ENCODE measurements at regions not wholly inside any gene's neighbourhood (a gene's known extent, or its start where the extent isn't known, plus 50 kb on each side); places are given as distances from the start of the nearest gene placed in this dataset.
A peak's percentile ranks its signal among the peaks of the same experiment; 100 is the strongest.
"Not testable (repeated sequence)": the region's sequence is repeated elsewhere in the genome, so short reads cannot be mapped to it uniquely, and the experiment has no call there.

GRCh38 chr7:49611951-49612350, 161.5 kb upstream of the VWC2 start:
- DNase-seq (ENCODE audit: low spot score), result no peak

GRCh38 chr7:49613759-49614158, 159.7 kb upstream of the VWC2 start:
- DNase-seq (ENCODE audit: low spot score), result no peak

- DNase-seq (ENCODE audit: low spot score), result not testable (repeated sequence)
Observed at GRCh38 chr7:49614974-49615373, 158.5 kb upstream of the VWC2 start.

GRCh38 chr7:49618028-49618427, 155.4 kb upstream of the VWC2 start:
- no peak for DNase-seq (ENCODE audit: low spot score)

GRCh38 chr7:49623943-49624342, 149.5 kb upstream of the VWC2 start:
- DNase-seq (ENCODE audit: low spot score), result no peak

- no peak for DNase-seq (ENCODE audit: low spot score)
Observed at GRCh38 chr7:49624611-49625010, 148.8 kb upstream of the VWC2 start.

- no peak for DNase-seq (ENCODE audit: low spot score)
Observed at GRCh38 chr7:49630513-49630912, 142.9 kb upstream of the VWC2 start.

GRCh38 chr7:49631071-49631815, 142.2 kb upstream of the VWC2 start:
- no peak for DNase-seq (ENCODE audit: low spot score)

- DNase-seq (ENCODE audit: low spot score), result no peak
Observed at GRCh38 chr7:49631960-49632359, 141.5 kb upstream of the VWC2 start.

- peak; percentile 58 for DNase-seq (ENCODE audit: low spot score)
Observed at GRCh38 chr7:49635800-49636199, 137.6 kb upstream of the VWC2 start.

GRCh38 chr7:49636400-49636799, 137.0 kb upstream of the VWC2 start:
- DNase-seq (ENCODE audit: low spot score), result no peak

GRCh38 chr7:49638166-49638565, 135.3 kb upstream of the VWC2 start:
- peak; percentile 19 for DNase-seq (ENCODE audit: low spot score)

GRCh38 chr7:49639068-49639593, 134.3 kb upstream of the VWC2 start:
- DNase-seq (ENCODE audit: low spot score), result no peak

- no peak for DNase-seq (ENCODE audit: low spot score)
Observed at GRCh38 chr7:49639808-49640207, 133.6 kb upstream of the VWC2 start.

GRCh38 chr7:49643321-49643720, 130.1 kb upstream of the VWC2 start:
- no peak for DNase-seq (ENCODE audit: low spot score)

- no peak for DNase-seq (ENCODE audit: low spot score)
Observed at GRCh38 chr7:49643736-49644135, 129.7 kb upstream of the VWC2 start.

- DNase-seq (ENCODE audit: low spot score), result no peak
Observed at GRCh38 chr7:49644396-49645166, 128.9 kb upstream of the VWC2 start.

- DNase-seq (ENCODE audit: low spot score), result no peak
Observed at GRCh38 chr7:49645296-49645695, 128.1 kb upstream of the VWC2 start.

GRCh38 chr7:49660170-49660783, 113.2 kb upstream of the VWC2 start:
- no peak for DNase-seq (ENCODE audit: low spot score)

- no peak for DNase-seq (ENCODE audit: low spot score)
Observed at GRCh38 chr7:49660976-49661375, 112.5 kb upstream of the VWC2 start.

GRCh38 chr7:49665963-49666362, 107.5 kb upstream of the VWC2 start:
- not testable (repeated sequence) for DNase-seq (ENCODE audit: low spot score)

- no peak for DNase-seq (ENCODE audit: low spot score)
Observed at GRCh38 chr7:49666764-49667163, 106.7 kb upstream of the VWC2 start.

- no peak for DNase-seq (ENCODE audit: low spot score)
Observed at GRCh38 chr7:49669285-49669684, 104.2 kb upstream of the VWC2 start.

Measured in NAMALWA (cell line).